ENCODE measurements at regions not wholly inside any gene's neighbourhood (a gene's known extent, or its start where the extent isn't known, plus 50 kb on each side); places are given as distances from the start of the nearest gene placed in this dataset.

DNA sequence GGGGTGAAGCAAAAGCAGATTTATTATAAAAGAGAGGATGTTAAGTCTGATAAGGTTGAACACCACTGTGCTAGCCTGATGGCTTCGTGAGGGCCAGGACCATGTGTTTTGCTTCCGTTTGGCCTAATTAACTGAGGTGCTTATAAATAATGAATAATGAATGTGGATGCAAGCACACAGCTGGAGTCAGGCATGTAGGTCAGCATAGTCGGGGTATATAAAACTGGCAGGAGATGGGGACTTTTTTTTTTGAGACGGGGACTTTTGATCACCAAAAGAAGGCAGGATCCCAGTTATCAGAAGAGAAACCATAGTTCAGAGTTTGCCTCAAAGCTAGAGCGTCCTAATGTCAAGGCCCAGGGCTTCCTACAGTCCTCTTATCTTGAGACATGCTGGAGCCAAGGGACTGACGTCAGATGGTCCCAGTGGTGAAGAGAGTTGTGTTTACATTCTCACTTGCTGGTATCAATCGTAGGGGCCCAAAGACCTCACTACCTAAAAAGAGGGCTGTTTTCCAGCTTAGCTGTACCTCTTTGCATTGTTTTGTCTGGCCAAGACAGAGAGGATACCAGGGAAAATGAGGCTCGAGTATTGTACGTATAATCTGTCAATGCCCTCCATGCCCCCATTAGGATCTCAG lies 50.4 kb downstream of the RTL9 start:
- intact Hi-C loops (cut with DNase I) = loop anchor here (5.0 kb wide), 1 partner anchor 247 kb away; no protein-coding TSS in a partner anchor
- DNase-seq = no peak

DNA sequence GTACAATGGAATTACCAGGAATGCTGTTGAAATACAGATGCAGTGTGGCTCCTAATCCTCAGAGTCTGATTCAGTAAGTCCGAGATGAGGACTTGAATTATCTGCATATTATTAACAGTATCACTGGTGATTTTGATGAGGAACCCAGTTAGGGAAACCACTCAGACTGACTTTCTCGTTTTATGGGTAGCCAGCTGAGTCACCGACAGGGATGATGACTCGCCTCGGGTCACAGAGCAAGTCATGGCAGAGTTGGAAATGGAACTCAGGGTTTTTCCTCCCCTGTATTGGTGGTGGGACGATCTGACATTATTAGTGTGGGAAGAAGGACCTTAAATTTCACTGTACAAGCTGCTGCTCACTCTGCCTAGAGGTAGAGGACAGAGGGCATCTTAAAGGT lies 51.3 kb downstream of the RTL9 start:
- intact Hi-C loops (cut with DNase I) = loop anchor here (5.0 kb wide), 1 partner anchor 248 kb away; no protein-coding TSS in a partner anchor
- DNase-seq = no peak

DNA sequence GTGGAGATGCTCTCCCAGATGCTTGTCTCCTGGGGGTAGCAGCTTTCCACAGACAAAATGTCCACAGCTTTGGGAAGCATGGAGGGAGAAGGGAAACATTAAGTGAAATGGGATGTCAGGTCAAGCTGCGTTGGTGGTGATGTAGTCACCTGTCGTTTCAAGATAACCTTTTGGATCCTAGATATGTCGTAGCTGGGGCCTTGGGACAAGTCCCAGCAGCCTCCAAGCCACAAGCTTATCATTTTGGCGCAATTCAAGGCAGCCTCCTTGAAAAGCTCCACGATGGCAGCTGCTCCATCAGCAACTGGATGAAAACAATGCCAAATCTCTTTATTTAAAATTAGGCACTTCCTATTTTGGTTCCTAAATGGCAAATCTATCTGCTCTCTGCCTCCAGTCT lies 52.0 kb downstream of the RTL9 start:
- DNase-seq = no peak
- intact Hi-C loops (cut with DNase I) = no loop called here

DNA sequence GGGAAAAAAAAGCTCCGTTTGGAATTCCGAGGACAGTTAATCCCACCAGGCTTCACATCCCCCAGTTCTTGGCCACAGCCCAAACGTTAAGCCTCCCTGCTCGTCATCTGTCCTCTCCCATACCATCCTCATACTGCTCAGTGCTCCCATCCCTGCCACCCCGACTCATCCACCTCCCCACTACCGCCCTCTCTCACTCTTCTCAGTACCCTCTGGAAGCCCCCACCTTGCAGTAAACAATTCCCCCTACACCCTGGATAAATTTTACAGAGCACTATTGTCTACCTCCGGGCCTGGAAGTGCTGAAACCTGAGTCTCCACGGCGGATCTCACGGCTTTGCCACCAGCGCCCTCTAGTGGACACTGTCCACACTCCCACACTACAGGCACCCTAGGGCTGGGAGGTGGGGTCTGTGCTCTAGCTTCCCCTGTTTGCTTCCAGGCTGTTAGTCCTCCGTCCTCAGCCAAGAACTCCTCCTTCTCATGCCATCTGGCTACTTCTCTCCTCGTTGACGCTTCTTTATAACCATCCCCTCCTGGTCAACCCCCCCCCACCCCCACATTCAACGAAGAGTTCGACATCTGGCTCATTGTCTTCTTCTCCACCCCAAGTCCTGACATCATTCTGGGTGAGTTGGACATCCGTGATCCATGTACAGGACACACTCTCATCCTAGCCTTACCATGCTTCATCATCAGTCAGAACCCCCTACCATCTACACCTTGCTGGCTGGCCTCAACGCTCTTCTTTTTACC lies 54.5 kb downstream of the RTL9 start:
- intact Hi-C loops (cut with DNase I) = no loop called here
- DNase-seq = peak; percentile 40 to 86 (median 70)

DNA sequence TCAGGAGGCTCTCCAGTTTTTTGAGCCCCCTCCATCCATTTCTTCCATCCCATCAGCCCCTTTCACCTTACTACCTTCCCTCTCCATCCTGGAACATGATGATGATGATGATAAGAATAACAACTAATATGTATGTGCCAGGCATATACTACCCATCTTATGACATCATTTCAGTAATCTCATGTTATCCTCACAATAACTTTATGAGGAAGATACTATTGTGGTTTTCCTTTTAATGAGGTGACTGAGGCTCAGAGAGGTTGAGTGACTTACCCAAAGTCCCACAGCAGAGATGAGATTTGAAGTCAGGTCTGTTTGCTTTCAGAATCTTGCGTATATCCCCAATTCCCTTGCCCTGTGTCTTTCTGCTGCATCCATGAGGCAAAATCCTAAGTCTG lies 55.1 kb downstream of the RTL9 start:
- DNase-seq = no peak
- intact Hi-C loops (cut with DNase I) = no loop called here

DNA sequence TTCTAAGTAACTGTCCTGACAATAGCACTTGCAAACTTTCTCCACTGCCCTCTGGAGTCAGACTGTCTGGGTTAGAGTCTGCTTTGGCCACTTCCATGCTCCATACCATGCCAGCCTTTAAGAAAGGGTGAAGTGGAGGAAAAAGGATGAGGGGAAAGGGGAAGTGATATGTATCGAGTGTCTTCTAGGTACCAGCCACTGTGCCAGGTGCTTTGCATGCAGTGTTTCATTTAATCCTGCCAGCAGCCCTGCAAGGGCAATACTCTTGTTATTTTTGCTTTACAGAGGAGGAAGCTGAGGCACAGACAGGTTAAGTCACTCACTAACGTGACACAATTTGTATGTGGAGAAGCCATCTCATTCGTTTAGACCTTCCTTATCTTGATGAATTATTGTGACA lies 55.6 kb downstream of the RTL9 start:
- intact Hi-C loops (cut with DNase I) = no loop called here
- no peak for DNase-seq

DNA sequence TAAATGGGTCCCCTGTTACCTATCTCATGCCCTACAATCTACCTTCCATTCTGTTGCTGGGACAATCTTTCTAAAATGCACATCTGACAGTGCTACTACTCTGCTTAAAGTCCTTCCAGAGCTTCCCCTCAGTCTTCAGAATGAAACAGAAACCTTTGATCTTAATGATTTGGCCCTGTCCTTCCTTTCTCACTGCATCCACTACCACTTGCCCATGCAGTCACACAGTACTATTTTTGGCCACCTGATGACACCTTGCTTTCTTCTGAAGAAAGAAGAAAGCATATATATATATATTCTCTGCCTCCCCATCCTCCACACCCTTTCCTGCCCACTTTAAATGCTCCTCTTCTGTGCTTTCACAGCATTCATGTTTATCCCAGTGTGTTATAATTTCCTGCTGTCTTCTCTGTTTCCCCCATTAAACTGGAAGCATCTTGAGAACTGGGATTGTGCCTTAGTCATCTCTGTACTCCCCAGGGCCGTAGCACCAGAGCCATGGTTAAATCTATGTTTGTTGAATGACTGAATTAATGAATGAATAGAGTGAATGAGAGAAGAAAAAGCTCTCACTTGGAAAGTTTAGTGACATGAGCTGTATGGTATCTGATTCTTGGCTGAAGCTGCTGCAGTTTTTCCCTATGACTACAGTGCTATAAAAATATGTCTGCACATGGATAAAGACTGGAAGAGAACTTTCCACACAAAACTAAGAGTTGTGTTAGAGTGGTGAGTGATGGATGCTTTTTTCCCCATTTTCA lies 56.2 kb downstream of the RTL9 start:
- intact Hi-C loops (cut with DNase I) = no loop called here
- no peak for DNase-seq

DNA sequence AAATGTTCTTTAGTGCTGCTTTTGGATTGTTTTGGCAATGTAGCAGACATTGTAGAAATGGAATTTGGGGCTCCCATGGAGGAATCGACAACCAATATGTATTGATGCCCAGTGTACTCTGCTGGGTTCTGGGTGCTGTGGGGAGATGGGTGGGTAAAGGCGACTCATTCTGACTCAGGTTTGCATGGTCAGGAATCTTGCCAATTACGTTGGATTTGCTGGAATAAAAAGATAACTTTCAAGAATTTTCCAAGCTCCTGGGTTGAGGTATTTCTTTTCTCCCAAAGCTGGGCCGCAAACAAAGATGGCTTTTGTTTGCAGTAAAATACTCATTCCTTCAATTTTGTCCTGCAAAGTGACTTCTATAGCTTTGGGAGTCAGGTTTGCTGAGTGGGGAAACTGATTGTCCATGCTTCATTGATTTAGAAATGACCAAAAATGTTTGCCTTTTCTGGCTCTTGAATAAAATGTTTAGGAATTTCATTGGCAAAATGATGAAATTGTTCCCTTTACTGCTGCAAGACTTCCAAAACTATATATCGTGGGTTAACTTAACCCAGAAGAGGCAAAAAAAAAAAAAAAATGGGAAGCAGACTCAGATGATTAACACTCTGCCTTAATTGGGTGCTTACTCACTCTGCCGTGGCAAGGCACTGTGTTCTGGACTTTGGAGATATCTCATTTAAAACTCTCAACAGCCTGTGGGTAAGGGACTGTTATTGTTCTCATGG lies 57.0 kb downstream of the RTL9 start:
- no peak for DNase-seq
- intact Hi-C loops (cut with DNase I) = no loop called here

DNA sequence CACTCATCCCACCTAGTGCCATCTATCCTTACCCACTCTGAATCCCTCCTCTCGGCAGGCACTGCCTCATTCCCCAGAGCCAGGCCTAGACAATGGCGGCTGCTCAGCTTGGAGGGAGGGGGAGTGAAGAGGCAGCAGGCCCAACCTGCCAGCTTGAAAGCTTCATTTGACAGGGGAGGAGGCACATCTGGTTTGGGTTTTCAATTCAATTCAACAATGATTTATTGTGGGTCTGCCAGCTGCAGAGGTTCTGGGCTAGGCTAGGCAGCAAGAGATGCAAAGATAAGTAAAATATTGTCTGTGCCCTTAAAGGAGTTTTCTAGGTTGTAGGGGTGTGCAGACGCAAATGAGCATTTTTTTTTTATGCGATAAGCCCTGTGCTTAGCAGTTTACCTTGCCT lies 58.5 kb downstream of the RTL9 start:
- peak in 13 of 42 donors; percentile 13 to 69 (median 34) for DNase-seq
- intact Hi-C loops (cut with DNase I) = no loop called here

DNA sequence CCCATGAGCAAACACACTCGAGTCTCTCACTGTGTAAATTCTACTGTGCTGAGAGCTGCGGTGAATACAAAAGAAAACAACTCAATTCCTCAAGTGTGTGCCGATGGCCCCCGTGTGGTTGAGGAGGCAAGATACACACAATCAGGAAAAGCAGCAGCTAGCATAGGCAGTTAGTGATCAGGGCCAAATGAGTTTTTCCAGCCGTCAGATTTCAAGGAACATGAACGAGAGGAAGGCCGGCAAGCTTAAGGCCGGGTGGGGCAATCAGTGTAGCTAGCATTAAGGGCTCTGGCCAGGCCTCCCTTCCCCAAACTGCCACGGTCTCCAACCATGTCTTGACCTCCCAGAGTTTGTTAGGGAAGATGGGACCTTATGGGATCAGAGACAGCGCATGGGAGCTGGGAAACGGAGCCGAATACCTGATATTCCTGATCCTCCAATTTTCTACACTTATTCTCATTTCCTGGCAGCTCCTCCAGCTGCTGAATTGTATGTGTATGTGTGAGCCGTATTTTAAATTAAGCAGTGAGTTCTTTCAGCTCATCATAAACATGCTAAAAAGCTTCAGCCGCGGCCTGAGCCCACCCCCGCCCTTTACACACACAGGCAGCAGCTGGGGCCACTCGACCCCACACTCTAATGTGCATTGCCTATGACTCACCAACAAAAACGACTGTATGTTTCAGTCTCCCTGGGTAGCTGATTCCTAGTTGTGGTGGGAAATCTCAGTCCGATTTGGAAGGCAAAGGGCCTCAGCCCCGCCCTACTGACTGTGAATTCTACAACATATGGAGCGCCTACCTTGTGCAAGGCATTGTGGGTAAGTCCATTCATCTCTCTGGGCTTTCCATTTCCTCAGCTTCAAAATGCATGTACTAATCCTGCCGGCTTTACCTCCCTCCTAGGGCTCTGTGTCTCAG lies 59.9 kb downstream of the RTL9 start:
- intact Hi-C loops (cut with DNase I) = no loop called here
- DNase-seq = peak in 26 of 42 donors; percentile 14 to 62 (median 37)

DNA sequence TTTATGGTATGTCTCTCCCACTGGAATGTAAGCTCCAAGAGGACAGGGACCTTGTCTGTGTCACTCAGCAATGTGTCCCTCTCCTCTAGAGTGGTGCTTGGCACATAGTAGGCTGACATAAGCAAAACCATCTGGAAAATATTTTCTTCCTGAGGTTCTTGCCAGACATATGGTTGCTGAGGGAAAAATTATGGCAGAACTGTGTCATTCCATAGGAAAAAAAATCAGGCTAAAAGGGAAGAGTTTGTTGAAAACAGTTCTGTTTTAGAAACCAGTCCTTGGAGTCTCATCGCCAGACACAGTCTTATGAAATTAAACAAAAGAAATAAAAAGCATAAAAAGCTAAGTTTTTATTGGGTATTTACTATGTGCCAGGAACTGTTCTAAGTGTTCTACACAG lies 60.9 kb downstream of the RTL9 start:
- intact Hi-C loops (cut with DNase I) = no loop called here
- DNase-seq = no peak

DNA sequence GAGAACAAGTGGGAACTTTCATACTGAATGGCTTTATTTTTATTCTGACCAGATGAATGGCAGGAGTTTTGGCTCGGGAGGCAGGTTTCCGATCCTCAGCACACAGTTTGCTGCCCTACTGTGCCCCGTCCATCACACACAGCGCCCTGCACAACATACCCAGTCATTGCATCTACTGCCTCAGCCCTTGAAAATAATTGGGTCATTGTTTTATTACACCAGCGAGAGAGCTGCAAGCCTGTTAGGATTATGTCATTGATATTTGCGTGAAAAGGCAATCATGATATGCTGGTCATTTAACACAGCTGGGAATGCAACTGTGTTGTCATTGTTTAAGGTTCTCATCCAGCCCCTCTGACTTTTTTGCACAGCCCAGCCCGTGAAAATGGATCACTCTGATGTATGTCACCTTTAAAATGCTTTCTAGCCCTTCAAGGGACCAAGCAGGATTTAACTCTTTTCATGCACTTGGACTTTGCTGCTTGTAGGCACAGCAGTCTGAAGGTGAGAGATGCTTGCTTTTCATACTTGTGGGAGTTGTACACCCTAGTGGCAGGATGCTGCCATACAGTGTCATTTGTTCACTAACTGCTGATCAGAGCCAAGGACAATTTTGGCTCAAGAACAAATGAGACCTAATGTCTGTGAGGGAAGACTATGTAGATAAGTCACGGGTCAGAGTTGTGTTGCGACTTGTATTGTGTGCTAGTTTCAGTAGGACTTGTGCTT lies 62.3 kb downstream of the RTL9 start:
- intact Hi-C loops (cut with DNase I) = no loop called here
- DNase-seq = peak; percentile 19 to 83 (median 61)

DNA sequence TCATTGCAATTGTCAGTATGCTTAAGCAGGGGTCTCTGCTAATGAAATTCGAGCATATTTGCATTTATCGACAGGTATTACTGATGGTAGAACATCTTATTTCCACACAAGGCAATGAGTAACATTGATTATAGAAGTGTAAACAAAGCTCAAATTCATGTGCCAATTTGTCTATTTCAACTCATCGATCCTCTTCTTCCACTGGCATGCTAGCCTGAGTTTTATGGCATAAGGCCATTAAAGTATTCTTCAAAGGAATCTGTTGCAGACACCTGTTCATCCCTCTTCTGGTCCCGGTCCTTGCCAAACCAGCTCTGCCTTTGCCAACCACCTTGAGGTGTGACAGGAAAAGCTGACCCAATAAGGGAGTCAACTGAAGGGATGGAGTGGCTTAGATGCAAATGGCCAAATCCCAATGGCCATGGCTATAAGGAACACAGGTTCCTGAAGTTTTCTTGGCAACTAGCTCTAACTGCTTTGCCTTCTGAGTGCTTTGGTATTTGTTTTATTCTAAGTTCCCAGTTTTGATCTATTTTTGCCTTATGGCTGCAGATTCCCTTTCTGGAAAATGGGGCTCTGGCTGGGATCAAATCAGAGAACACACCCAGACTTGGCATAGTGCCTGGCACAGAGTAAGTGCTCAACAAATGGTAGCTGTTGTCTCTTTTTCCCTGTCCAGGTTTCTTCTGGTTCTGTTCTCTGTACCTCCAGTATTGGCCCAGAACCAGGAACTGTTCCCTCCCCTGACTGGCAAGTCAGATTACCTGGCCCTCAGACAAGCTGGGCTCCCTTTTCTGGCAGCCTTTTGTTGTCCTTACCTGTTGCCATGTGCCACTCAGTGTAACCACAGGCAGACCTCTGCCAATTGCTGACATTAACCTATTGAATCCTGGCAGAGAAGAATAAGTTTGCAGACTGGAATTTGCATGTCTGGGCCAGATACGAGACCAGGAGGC lies 63.1 kb downstream of the RTL9 start:
- intact Hi-C loops (cut with DNase I) = no loop called here
- no peak for DNase-seq

DNA sequence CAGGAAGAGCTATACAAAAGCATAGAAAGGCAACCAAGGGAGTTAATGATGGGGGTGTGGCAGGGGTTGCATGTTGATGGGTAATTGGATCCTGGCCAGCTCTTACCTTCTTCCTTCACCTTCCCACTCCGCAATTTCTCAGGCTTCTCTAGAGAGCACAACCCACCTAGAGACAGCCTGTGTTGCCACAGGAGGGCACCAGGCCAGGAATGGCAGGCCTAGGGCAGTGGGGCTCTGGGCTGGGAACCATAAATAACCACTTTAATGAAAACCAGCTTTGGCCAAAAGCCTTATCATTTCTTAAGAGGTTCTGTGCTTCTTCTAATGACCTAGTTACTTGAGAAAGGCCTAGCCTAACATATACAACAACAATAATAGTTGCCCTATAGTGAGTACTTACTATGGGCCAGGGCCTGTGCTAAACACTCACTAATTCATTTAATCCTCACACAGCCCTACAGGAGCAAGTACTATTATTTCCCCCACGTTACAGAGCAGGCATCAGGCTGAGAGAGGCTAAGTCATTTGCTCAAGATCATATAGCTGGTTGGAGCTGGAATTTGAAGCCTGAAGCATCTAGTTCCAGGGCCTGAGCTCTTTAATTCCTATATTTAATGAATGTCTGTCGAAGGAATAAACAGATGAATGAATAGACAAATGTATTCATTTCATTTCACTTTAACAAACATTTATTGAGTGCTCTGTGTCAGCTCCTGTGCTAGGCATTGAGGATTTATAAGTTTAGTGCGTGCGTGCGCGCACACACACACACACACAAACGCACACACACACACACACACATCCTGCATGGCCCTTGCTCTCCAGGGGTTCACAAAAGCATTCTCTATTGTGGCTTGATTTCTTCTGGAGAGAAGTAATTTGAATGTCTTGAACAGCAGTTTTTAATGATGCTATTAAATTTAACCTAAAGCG lies 66.8 kb downstream of the RTL9 start:
- peak in 2 of 42 donors; percentile 12 to 13 for DNase-seq
- intact Hi-C loops (cut with DNase I) = no loop called here

DNA sequence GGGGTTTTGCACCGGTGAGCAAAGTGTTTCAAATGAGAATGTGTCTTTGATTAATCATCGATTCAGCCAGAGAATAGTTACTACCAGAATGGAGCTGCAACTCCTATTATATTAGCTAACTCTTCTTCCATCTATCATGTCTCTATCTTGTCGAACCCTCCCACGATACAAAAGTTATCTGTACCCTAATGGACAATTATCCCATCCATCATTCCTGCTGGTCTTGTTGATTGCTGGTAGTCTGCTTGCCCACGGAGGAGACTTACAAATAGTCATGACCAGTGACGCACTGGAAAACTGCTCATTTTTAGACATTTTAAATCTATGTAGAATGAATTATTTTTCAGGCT lies 67.5 kb downstream of the RTL9 start:
- intact Hi-C loops (cut with DNase I) = no loop called here
- DNase-seq = no peak

DNA sequence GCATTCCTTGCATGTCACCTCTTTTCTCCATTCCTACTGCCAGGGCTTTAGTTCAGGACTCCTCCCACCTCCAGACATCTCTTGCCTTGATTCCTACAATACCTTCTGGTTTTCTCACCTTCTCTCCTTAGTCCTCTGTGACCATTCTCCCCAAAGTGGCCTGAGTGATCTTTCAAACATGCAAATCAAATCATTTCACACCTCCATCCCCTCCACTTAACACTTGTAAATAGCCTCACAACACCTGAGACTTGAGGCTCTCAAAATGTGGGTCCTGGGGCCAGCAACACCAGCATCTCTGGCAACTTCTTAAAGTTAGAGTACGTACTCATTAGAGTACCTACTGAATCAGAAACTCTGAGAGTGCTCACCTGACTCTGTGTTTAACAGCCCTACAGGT lies 68.4 kb downstream of the RTL9 start:
- intact Hi-C loops (cut with DNase I) = no loop called here
- DNase-seq = no peak

Measured in head of caudate nucleus (tissue), 42 donors.